PC-3 (cell line): ENCODE measurements at regions not wholly inside any gene's neighbourhood (a gene's known extent, or its start where the extent isn't known, plus 50 kb on each side); places are given as distances from the start of the nearest gene placed in this dataset.

Source experiments
- ATAC-seq: fragments of 200-7000 bp; cut with Tn5 transposase; 2 replicates; pipeline ENCODE4 v1.9.1; 2020; ENCODE audit warnings: mild to moderate bottlenecking, moderate library complexity
- BruUV-seq: library from RNA; stranded (reverse); fragments of 400-500 nt; replicated peaks from 2 replicates; lab custom pipeline; 2021; lab: Mats Ljungman, UMichigan
- CTCF ChIA-PET: fragments of 300-600 bp; sonication (Branson Sonifier 250); formaldehyde crosslinking; loops from one replicate; lab custom pipeline; 2022; ENCODE audit warnings: antibody characterized with exemption; lab: Charles Lee
- POLR2A ChIA-PET: fragments of 300-600 bp; sonication (Branson Sonifier 250); formaldehyde crosslinking; loops from one replicate; lab custom pipeline; 2022; ENCODE audit warnings: antibody characterized with exemption; ENCODE audit not compliant: unreplicated experiment; lab: Charles Lee
- DNase-seq: peaks from one replicate; pipeline ENCODE4 v3.0.0-alpha.2; 2015
- H2AFZ ChIP-seq: fragments of 300-600 bp; sonication (generic); 2 replicates; pipeline ENCODE4 v1.6.0; 2016; ENCODE audit warnings: antibody characterized with exemption, low read length
- H3F3A ChIP-seq: fragments of 300-600 bp; sonication (generic); one replicate; pipeline ENCODE4 v1.6.0; 2017; ENCODE audit warnings: antibody characterized with exemption, low read length, control low read depth, mild to moderate bottlenecking; ENCODE audit not compliant: unreplicated experiment
- H3K27ac ChIP-seq: fragments of 300-600 bp; sonication (generic); 2 replicates; pipeline ENCODE4 v1.5.1; 2016; ENCODE audit warnings: mild to moderate bottlenecking, low read length
- H3K27me3 ChIP-seq: fragments of 300-600 bp; sonication (generic); 2 replicates; pipeline ENCODE4 v1.6.1; 2016; ENCODE audit warnings: low read length, mixed read lengths
- H3K36me3 ChIP-seq: fragments of 300-600 bp; sonication (generic); 2 replicates; pipeline ENCODE4 v1.6.1; 2016; ENCODE audit warnings: low read depth, mixed run types, low read length, mixed read lengths
- H3K4me1 ChIP-seq: fragments of 300-600 bp; sonication (generic); 2 replicates; pipeline ENCODE4 v1.5.1; 2016; ENCODE audit warnings: low read length; ENCODE audit not compliant: insufficient read depth
- H3K4me2 ChIP-seq: fragments of 300-600 bp; sonication (generic); 2 replicates; pipeline ENCODE4 v1.6.0; 2016; ENCODE audit warnings: low read length
- H3K4me3 ChIP-seq: fragments of 300-600 bp; sonication (generic); 2 replicates; pipeline ENCODE4 v1.5.1; 2016; ENCODE audit warnings: mild to moderate bottlenecking, low read length, mixed read lengths
- H3K79me2 ChIP-seq: fragments of 300-600 bp; sonication (generic); 2 replicates; pipeline ENCODE4 v1.6.1; 2017; ENCODE audit warnings: low read length, mixed read lengths
- H3K9ac ChIP-seq: fragments of 300-600 bp; sonication (generic); 2 replicates; pipeline ENCODE4 v1.6.0; 2016; ENCODE audit warnings: mild to moderate bottlenecking, low read length
- H3K9me2 ChIP-seq: fragments of 300-600 bp; sonication (generic); replicated peaks from 2 replicates; pipeline ENCODE4 v1.6.1; 2016; ENCODE audit warnings: mixed run types, low read length, mixed read lengths
- H3K9me3 ChIP-seq: fragments of 300-600 bp; sonication (generic); 2 replicates; pipeline ENCODE4 v1.6.1; 2016; ENCODE audit warnings: low read length, mixed read lengths
- H4K20me1 ChIP-seq: fragments of 300-600 bp; sonication (generic); 2 replicates; pipeline ENCODE4 v1.6.1; 2016; ENCODE audit warnings: low read length, mixed read lengths
- EZH2 ChIP-seq: fragments of 300-600 bp; sonication (generic); IDR thresholded peaks from one replicate; pipeline ENCODE4 v1.6.1; 2017; ENCODE audit warnings: antibody characterized with exemption, mild to moderate bottlenecking, low read length; ENCODE audit not compliant: unreplicated experiment
- EZH2phosphoT487 ChIP-seq: fragments of 300-600 bp; sonication (generic); IDR thresholded peaks from 2 replicates; pipeline ENCODE4 v1.6.1; 2018; ENCODE audit warnings: mild to moderate bottlenecking, antibody characterized with exemption, low read length, borderline replicate concordance
- intact Hi-C: fragments of 100-400 bp; cut with micrococcal nuclease; formaldehyde crosslinking; loops from 2 replicates; pipeline ENCODE4 v1.9.0; 2023
- TF ChIP-seq, protein P1 (sequence below): fragments of 300-600 bp; sonication (generic); conservative IDR thresholded peaks from 2 replicates; pipeline ENCODE4 v1.5.1; 2017; ENCODE audit warnings: antibody characterized with exemption, low read depth, mild to moderate bottlenecking, low read length

DNA sequence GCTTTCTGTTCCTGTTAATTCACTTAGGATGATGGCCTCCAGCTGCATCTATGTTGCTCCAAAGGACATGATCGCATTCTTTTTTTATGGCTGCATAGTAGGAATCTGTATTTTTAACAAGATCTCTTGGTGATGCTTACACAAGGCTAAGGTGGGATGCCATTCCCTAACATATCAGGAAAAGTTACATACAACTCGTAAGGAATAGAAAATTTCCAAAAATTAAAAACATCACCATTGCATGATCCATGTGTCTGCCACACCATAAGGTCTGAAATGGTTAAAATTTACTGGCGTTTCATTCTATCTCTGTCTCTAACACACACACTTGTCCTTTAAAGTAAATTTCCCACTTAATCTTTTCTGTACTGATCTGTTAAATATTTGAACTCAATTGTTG is 608.4 kb downstream of the PRELID2 start:
- intact Hi-C loops = no loop called here
- H3K4me1 ChIP-seq = no peaks in the 10 kb centered on the region
- no peak overlapping the region for H2AFZ ChIP-seq
- H3K9me3 ChIP-seq = no peaks in the 10 kb centered on the region
- POLR2A ChIA-PET = no interaction called here
- no peak for DNase-seq
- H3K36me3 ChIP-seq = no peaks in the 10 kb centered on the region
- H3K9ac ChIP-seq = no peak overlapping the region
- no peak overlapping the region for H3K4me2 ChIP-seq
- H3K27ac ChIP-seq = no peak overlapping the region
- H3F3A ChIP-seq = no peaks in the 10 kb centered on the region
- H3K27me3 ChIP-seq = no peaks in the 10 kb centered on the region
- TF ChIP-seq EZH2phosphoT487 (no peak), EZH2 (no peak)
- TF ChIP-seq, protein P1, sequence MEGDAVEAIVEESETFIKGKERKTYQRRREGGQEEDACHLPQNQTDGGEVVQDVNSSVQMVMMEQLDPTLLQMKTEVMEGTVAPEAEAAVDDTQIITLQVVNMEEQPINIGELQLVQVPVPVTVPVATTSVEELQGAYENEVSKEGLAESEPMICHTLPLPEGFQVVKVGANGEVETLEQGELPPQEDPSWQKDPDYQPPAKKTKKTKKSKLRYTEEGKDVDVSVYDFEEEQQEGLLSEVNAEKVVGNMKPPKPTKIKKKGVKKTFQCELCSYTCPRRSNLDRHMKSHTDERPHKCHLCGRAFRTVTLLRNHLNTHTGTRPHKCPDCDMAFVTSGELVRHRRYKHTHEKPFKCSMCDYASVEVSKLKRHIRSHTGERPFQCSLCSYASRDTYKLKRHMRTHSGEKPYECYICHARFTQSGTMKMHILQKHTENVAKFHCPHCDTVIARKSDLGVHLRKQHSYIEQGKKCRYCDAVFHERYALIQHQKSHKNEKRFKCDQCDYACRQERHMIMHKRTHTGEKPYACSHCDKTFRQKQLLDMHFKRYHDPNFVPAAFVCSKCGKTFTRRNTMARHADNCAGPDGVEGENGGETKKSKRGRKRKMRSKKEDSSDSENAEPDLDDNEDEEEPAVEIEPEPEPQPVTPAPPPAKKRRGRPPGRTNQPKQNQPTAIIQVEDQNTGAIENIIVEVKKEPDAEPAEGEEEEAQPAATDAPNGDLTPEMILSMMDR = no peak
- H4K20me1 ChIP-seq = no peaks in the 10 kb centered on the region
- BruUV-seq = no TSS peak
- ATAC-seq = no peak
- no peak overlapping the region for H3K4me3 ChIP-seq
- no peaks in the 10 kb centered on the region for H3K79me2 ChIP-seq
- CTCF ChIA-PET = no interaction called here
- no peaks in the 10 kb centered on the region for H3K9me2 ChIP-seq

DNA sequence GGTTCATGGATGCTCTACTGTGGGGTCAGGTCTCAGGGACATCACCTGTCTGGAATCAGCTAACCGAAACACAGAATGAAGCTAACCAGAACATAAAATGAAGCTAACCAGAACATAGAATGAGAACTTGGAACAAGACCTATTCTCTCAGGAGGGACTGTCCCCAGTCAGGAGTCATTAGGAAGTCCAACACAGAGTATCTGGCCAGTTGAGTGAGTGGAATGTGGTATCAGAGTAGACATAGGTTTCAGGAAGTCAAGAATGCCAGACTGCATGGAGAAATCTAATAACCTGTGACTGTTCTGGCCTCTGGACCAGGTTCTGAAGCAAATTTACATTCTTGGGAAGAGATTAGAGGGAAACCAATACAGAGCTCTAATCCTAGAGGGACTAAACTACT is 609.6 kb downstream of the PRELID2 start:
- no peak overlapping the region for H3K9ac ChIP-seq
- H2AFZ ChIP-seq = no peak overlapping the region
- no peaks in the 10 kb centered on the region for H3K36me3 ChIP-seq
- H3F3A ChIP-seq = no peaks in the 10 kb centered on the region
- ChIA-PET POLR2A (no interaction called here), CTCF (no interaction called here)
- H3K4me1 ChIP-seq = no peaks in the 10 kb centered on the region
- H3K27ac ChIP-seq = no peak overlapping the region
- intact Hi-C loops = no loop called here
- ATAC-seq = no peak
- no peak overlapping the region for H3K4me2 ChIP-seq
- H3K4me3 ChIP-seq = no peak overlapping the region
- H4K20me1 ChIP-seq = no peaks in the 10 kb centered on the region
- no peaks in the 10 kb centered on the region for H3K9me2 ChIP-seq
- H3K27me3 ChIP-seq = no peaks in the 10 kb centered on the region
- no peaks in the 10 kb centered on the region for H3K9me3 ChIP-seq
- TF ChIP-seq, protein P1 = no peak
- no peak for TF ChIP-seq EZH2phosphoT487
- BruUV-seq = no TSS peak
- no peak for DNase-seq
- H3K79me2 ChIP-seq = no peaks in the 10 kb centered on the region

DNA sequence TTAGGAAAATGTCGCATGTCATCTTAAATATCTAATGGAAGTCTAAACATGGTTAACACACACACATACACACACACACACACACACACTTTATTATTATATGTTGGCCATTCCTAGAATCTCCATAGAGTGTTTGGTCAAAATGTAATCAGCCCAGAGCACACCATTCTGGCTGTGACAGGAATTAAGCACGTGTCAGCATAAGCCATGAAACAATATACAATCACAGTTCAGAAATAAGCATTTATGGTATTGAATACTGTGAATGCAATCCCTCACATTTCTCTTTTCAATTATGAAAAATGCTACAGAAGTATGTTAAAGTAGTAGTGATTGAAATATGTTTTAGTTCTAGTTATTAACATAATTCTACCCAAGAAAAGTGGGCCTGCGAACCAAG is 611.6 kb downstream of the PRELID2 start:
- Histone ChIP-seq H3K4me2 (no peak overlapping the region), H3K9me3 (no peaks in the 10 kb centered on the region), H4K20me1 (no peaks in the 10 kb centered on the region), H3K79me2 (no peaks in the 10 kb centered on the region), H2AFZ (no peak overlapping the region), H3K9me2 (no peaks in the 10 kb centered on the region), H3K27ac (no peak overlapping the region), H3K27me3 (no peaks in the 10 kb centered on the region), H3K4me3 (no peak overlapping the region), H3F3A (no peaks in the 10 kb centered on the region), H3K9ac (no peak overlapping the region), H3K36me3 (no peaks in the 10 kb centered on the region), H3K4me1 (no peaks in the 10 kb centered on the region)
- ATAC-seq (no peak), DNase-seq (no peak)
- intact Hi-C loops = no loop called here
- TF ChIP-seq EZH2phosphoT487 (no peak), EZH2 (no peak)
- TF ChIP-seq, protein P1 = no peak
- no TSS peak for BruUV-seq
- CTCF ChIA-PET = no interaction called here
- POLR2A ChIA-PET = no interaction called here
